Trophoblast cell (in vitro differentiated cells and primary cell): ENCODE measurements at regions not wholly inside any gene's neighbourhood (a gene's known extent, or its start where the extent isn't known, plus 50 kb on each side); places are given as distances from the start of the nearest gene placed in this dataset.

Experiments
- DNase-seq, 2 donors: peaks; one replicate each; pipeline ENCODE4 v3.0.0-alpha.2; 2016
- H2AFZ ChIP-seq: 2 replicates; pipeline ENCODE4 v1.6.1; 2013; ENCODE audit warnings: low read length, moderate library complexity, mild to moderate bottlenecking; ENCODE audit not compliant: insufficient read depth, poor library complexity
- H2AK5ac ChIP-seq: 2 replicates; pipeline ENCODE4 v1.6.1; 2013; ENCODE audit warnings: mild to moderate bottlenecking, low read length
- H2BK120ac ChIP-seq: 2 replicates; pipeline ENCODE4 v1.6.1; 2013; ENCODE audit warnings: low read length, mild to moderate bottlenecking, moderate library complexity; ENCODE audit not compliant: insufficient read depth, poor library complexity
- H2BK12ac ChIP-seq: 2 replicates; pipeline ENCODE4 v1.6.1; 2013; ENCODE audit warnings: mild to moderate bottlenecking, low read length, moderate library complexity
- H2BK5ac ChIP-seq: 2 replicates; pipeline ENCODE4 v1.6.1; 2013; ENCODE audit warnings: low read length, low read depth, moderate library complexity, mild to moderate bottlenecking; ENCODE audit not compliant: poor library complexity
- H3K14ac ChIP-seq: 2 replicates; pipeline ENCODE4 v1.6.1; 2013; ENCODE audit warnings: mild to moderate bottlenecking, low read length
- H3K18ac ChIP-seq: 2 replicates; pipeline ENCODE4 v1.6.1; 2013; ENCODE audit warnings: mild to moderate bottlenecking, low read length
- H3K23ac ChIP-seq: 2 replicates; pipeline ENCODE4 v1.6.1; 2013; ENCODE audit warnings: low read length
- H3K27ac ChIP-seq: 2 replicates; pipeline ENCODE4 v1.5.1; 2013; ENCODE audit warnings: low read depth, mild to moderate bottlenecking, inconsistent platforms, low read length, moderate library complexity
- H3K27me3 ChIP-seq: 2 replicates; pipeline ENCODE4 v1.6.1; 2013; ENCODE audit warnings: inconsistent platforms, mild to moderate bottlenecking, low read length, moderate library complexity; ENCODE audit not compliant: insufficient read depth
- H3K36me3 ChIP-seq, 2 experiments: 1 replicate in 1 of 2; 2 replicates in 1 of 2; pipeline ENCODE4 v1.6.1; 2013; ENCODE audit warnings: low read length in 2 of 2, mild to moderate bottlenecking in 2 of 2, moderate library complexity in 1 of 2; ENCODE audit not compliant: insufficient read depth in 2 of 2, control insufficient read depth in 1 of 2
- H3K4ac ChIP-seq: 2 replicates; pipeline ENCODE4 v1.6.1; 2013; ENCODE audit warnings: low read depth, mild to moderate bottlenecking, low read length, moderate library complexity
- H3K4me1 ChIP-seq, 2 experiments: 1 replicate in 1 of 2; 2 replicates in 1 of 2; pipeline ENCODE4 v1.6.1; 2013; ENCODE audit warnings: low read length in 2 of 2, mild to moderate bottlenecking in 2 of 2, moderate library complexity in 1 of 2; ENCODE audit not compliant: insufficient read depth in 2 of 2, control insufficient read depth in 1 of 2
- H3K4me2 ChIP-seq: 2 replicates; pipeline ENCODE4 v1.6.1; 2013; ENCODE audit warnings: inconsistent platforms, mild to moderate bottlenecking, low read length, moderate library complexity
- H3K4me3 ChIP-seq: 2 replicates; pipeline ENCODE4 v1.5.1; 2013; ENCODE audit warnings: mild to moderate bottlenecking, low read depth, low read length, inconsistent platforms
- H3K79me1 ChIP-seq: one replicate; pipeline ENCODE4 v1.6.1; 2013; ENCODE audit warnings: low read length
- H3K79me2 ChIP-seq: 2 replicates; pipeline ENCODE4 v1.6.1; 2013; ENCODE audit warnings: low read length, mild to moderate bottlenecking; ENCODE audit not compliant: control insufficient read depth, insufficient read depth, poor library complexity
- H3K9ac ChIP-seq: 2 replicates; pipeline ENCODE4 v1.6.1; 2013; ENCODE audit warnings: mild to moderate bottlenecking, low read length
- H3K9me3 ChIP-seq: 2 replicates; pipeline ENCODE4 v1.6.1; 2013; ENCODE audit warnings: low read depth, mild to moderate bottlenecking, control low read depth, inconsistent platforms, low read length; ENCODE audit not compliant: insufficient read depth
- H4K12ac ChIP-seq: 2 replicates; pipeline ENCODE4 v1.6.1; 2013; ENCODE audit warnings: low read depth, mild to moderate bottlenecking, low read length, moderate library complexity
- H4K8ac ChIP-seq: 2 replicates; pipeline ENCODE4 v1.6.1; 2013; ENCODE audit warnings: low read depth, mild to moderate bottlenecking, low read length, moderate library complexity
- H4K91ac ChIP-seq: one replicate; pipeline ENCODE4 v1.6.1; 2013; ENCODE audit warnings: low read depth, mild to moderate bottlenecking, low read length, moderate library complexity
- WGBS: extraction: QIAGEN DNeasy Blood & Tissue Kit; methylation state at CpG from one replicate; pipeline ENCODE4 v1.1.7; 2013; ENCODE audit warnings: missing lambda C conversion rate; ENCODE audit not compliant: insufficient read length, insufficient coverage; ENCODE audit errors: extremely low coverage; 5-methylcytosine and 5-hydroxymethylcytosine counted together

DNA sequence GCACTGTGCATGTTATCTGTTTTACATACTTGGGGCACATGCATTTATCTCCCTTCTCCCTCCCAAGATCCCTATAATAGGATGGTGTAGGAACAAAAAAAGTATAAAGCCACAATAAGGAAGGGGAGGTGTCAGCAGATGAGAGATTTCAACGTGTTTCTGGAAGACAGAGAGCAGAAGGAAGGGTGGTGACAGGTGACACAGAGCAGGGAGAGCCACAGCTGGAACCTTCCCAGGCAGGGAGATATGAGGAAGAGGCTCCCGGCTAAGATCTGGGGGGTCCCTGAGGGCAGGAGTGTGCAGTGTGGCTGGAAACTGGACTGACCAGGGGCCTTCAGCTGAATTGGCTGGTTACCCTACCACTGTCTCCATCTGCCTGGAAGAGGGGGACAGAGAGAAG is 107.4 kb downstream of the BCOR start:
- no peaks in the 10 kb centered on the region for H3K27me3 ChIP-seq
- no peak overlapping the region for H3K18ac ChIP-seq
- no peak overlapping the region for H2BK12ac ChIP-seq
- H4K91ac ChIP-seq, result no peak overlapping the region
- H3K4me1 ChIP-seq, result no peaks in the 10 kb centered on the region
- no peak overlapping the region for H3K4ac ChIP-seq
- no peaks in the 10 kb centered on the region for H3K79me2 ChIP-seq
- no peak overlapping the region for H2BK5ac ChIP-seq
- H2BK120ac ChIP-seq, result no peak overlapping the region
- DNase-seq, result no peak
- H3K23ac ChIP-seq, result no peak overlapping the region
- H3K4me3 ChIP-seq, result no peak overlapping the region
- H4K12ac ChIP-seq, result no peak overlapping the region
- H3K9ac ChIP-seq, result no peak overlapping the region
- no peak overlapping the region for H3K4me2 ChIP-seq
- H3K14ac ChIP-seq, result no peak overlapping the region
- no peak overlapping the region for H2AK5ac ChIP-seq
- no peak overlapping the region for H3K27ac ChIP-seq
- no peaks in the 10 kb centered on the region for H3K79me1 ChIP-seq
- WGBS, result no CpG with 5 or more reads among the region's 2 CpGs
- no peak overlapping the region for H4K8ac ChIP-seq
- no peaks in the 10 kb centered on the region for H3K36me3 ChIP-seq
- no peak overlapping the region for H2AFZ ChIP-seq
- H3K9me3 ChIP-seq, result no peaks in the 10 kb centered on the region

DNA sequence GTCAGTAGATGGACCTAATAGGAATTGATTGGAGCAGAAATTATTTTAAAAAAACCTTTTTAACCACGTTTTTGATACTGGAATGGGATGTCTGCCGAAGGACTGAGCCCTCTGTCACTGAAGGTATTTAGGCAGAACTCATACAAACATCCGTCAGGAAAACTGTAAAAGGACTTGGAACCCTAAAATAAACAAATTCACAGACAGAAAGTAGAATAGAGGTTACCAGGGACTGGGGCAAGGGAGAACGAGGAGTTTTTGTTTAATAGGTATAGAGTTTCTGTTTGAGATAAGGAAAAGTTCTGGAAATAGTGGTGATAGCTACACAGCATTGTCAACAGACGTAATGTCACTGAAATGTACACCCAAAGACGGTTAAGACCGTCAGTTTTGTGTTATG is 105.5 kb downstream of the BCOR start:
- no peak overlapping the region for H3K4me2 ChIP-seq
- WGBS, result no CpG with 5 or more reads among the region's 7 CpGs
- H3K4ac ChIP-seq, result no peak overlapping the region
- H4K91ac ChIP-seq, result no peak overlapping the region
- H2BK120ac ChIP-seq, result no peak overlapping the region
- no peak overlapping the region for H3K23ac ChIP-seq
- H3K9ac ChIP-seq, result no peak overlapping the region
- H3K4me1 ChIP-seq, result no peaks in the 10 kb centered on the region
- no peaks in the 10 kb centered on the region for H3K36me3 ChIP-seq
- H4K12ac ChIP-seq, result no peak overlapping the region
- no peak overlapping the region for H2BK5ac ChIP-seq
- H3K79me1 ChIP-seq, result no peaks in the 10 kb centered on the region
- H3K4me3 ChIP-seq, result no peak overlapping the region
- H2AFZ ChIP-seq, result no peak overlapping the region
- no peak overlapping the region for H3K18ac ChIP-seq
- no peaks in the 10 kb centered on the region for H3K9me3 ChIP-seq
- no peak overlapping the region for H2BK12ac ChIP-seq
- no peaks in the 10 kb centered on the region for H3K27me3 ChIP-seq
- no peak overlapping the region for H2AK5ac ChIP-seq
- DNase-seq, result no peak
- H3K79me2 ChIP-seq, result no peaks in the 10 kb centered on the region
- no peak overlapping the region for H3K14ac ChIP-seq
- H4K8ac ChIP-seq, result no peak overlapping the region
- H3K27ac ChIP-seq, result no peak overlapping the region

DNA sequence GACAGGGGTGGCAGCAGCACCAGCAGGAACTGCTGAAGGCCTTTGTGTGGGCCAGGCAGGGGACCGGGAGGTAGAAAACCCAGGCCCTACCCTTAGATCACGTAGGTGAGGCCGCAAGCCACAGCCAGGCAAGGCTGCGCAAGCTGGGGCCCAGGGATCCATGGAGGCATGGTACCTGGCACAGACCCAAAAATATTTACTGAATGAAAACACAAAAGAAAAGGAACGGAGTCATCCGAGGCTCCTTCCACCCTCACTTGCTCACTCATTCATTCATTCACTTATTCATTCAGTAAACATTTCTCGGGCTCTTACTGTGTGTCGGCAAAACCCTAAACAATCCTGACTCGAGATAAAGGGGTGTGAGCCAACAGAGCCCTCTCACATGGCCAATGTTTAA is 102.3 kb downstream of the BCOR start:
- H3K18ac ChIP-seq, result no peak overlapping the region
- no peak overlapping the region for H3K9ac ChIP-seq
- no peaks in the 10 kb centered on the region for H3K4me1 ChIP-seq
- H2AK5ac ChIP-seq, result no peak overlapping the region
- H4K91ac ChIP-seq, result no peak overlapping the region
- no peak overlapping the region for H2BK5ac ChIP-seq
- H3K4ac ChIP-seq, result no peak overlapping the region
- H4K12ac ChIP-seq, result no peak overlapping the region
- no peak overlapping the region for H2BK120ac ChIP-seq
- no peak for DNase-seq
- no peak overlapping the region for H3K27ac ChIP-seq
- no peaks in the 10 kb centered on the region for H3K9me3 ChIP-seq
- no peaks in the 10 kb centered on the region for H3K27me3 ChIP-seq
- no peak overlapping the region for H3K4me2 ChIP-seq
- H3K79me2 ChIP-seq, result no peaks in the 10 kb centered on the region
- H3K36me3 ChIP-seq, result no peaks in the 10 kb centered on the region
- WGBS, result no CpG with 5 or more reads among the region's 9 CpGs
- H4K8ac ChIP-seq, result no peak overlapping the region
- H2BK12ac ChIP-seq, result no peak overlapping the region
- no peaks in the 10 kb centered on the region for H3K79me1 ChIP-seq
- no peak overlapping the region for H3K4me3 ChIP-seq
- no peak overlapping the region for H3K23ac ChIP-seq
- H2AFZ ChIP-seq, result no peak overlapping the region
- no peak overlapping the region for H3K14ac ChIP-seq

DNA sequence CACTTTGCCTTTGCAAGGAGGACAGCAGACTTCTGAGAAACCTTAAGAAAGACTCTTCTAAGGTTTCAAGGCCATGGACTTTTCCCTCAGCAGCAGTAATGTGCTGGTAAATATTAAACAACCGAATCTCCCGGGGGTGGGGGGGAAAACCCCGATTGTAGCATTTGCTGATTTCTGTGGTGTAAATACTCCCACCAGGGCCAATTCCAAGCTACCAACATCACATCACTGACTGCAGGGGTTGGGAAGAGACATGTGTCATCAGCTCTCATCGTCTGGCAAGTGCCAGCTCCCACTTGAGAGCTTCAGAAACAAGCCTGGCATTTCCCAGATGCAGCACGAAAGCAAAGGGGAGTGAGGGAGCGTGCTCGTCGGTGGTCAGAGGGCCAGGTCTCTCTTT is 101.2 kb downstream of the BCOR start:
- no peak for DNase-seq
- H3K4me3 ChIP-seq, result no peak overlapping the region
- no peak overlapping the region for H3K9ac ChIP-seq
- H3K27me3 ChIP-seq, result no peaks in the 10 kb centered on the region
- no peak overlapping the region for H2BK12ac ChIP-seq
- no peaks in the 10 kb centered on the region for H3K9me3 ChIP-seq
- H4K8ac ChIP-seq, result no peak overlapping the region
- no peaks in the 10 kb centered on the region for H3K79me1 ChIP-seq
- no peak overlapping the region for H3K23ac ChIP-seq
- no peak overlapping the region for H4K91ac ChIP-seq
- H2BK120ac ChIP-seq, result no peak overlapping the region
- no peak overlapping the region for H4K12ac ChIP-seq
- no CpG with 5 or more reads among the region's 8 CpGs for WGBS
- H3K18ac ChIP-seq, result no peak overlapping the region
- no peak overlapping the region for H3K4ac ChIP-seq
- no peak overlapping the region for H3K27ac ChIP-seq
- no peak overlapping the region for H3K4me2 ChIP-seq
- no peak overlapping the region for H2AK5ac ChIP-seq
- no peak overlapping the region for H2BK5ac ChIP-seq
- H3K14ac ChIP-seq, result no peak overlapping the region
- no peaks in the 10 kb centered on the region for H3K36me3 ChIP-seq
- H3K79me2 ChIP-seq, result no peaks in the 10 kb centered on the region
- H3K4me1 ChIP-seq, result no peaks in the 10 kb centered on the region
- H2AFZ ChIP-seq, result no peak overlapping the region
